GM12878 (cell line): ENCODE measurements at regions not wholly inside any gene's neighbourhood (a gene's known extent, or its start where the extent isn't known, plus 50 kb on each side); places are given as distances from the start of the nearest gene placed in this dataset.
A peak's percentile ranks its signal among the peaks of the same experiment; 100 is the strongest.

Experiments
- ATAC-seq: fragments of 200-7000 bp; cut with Tn5 transposase; 3 replicates; pipeline ENCODE4 v1.9.1; 2020; ENCODE audit warnings: mild to moderate bottlenecking, moderate library complexity
- BruUV-seq: library from RNA; stranded (reverse); fragments of 400-500 nt; replicated peaks from 2 replicates; lab custom pipeline; 2021; lab: Mats Ljungman, UMichigan
- CTCF ChIA-PET: fragments of 300-600 bp; sonication (Branson Sonifier 250); formaldehyde crosslinking; extraction: SDS; loops from one replicate; lab custom pipeline; 2021; ENCODE audit warnings: inconsistent platforms; lab: Yijun Ruan, JAX
- POLR2A ChIA-PET: fragments of 350-600 bp; formaldehyde crosslinking; extraction: SDS; loops from one replicate; lab custom pipeline; 2021; ENCODE audit warnings: inconsistent platforms; lab: Charles Lee
- RAD21 ChIA-PET: fragments of 300-600 bp; sonication (Branson Sonifier 250); formaldehyde crosslinking; loops from one replicate; lab custom pipeline; 2023; ENCODE audit warnings: antibody characterized with exemption; ENCODE audit not compliant: unreplicated experiment; lab: Charles Lee
- SMC1A ChIA-PET: fragments of 300-600 bp; sonication (Branson Sonifier 250); formaldehyde crosslinking; loops from one replicate; lab custom pipeline; 2023; ENCODE audit not compliant: unreplicated experiment, uncharacterized antibody; lab: Charles Lee
- DNase-seq: peaks from one replicate; pipeline ENCODE4 v3.0.0-alpha.2; 2011; ENCODE audit warnings: low read depth, low spot score
- FAIRE-seq: peaks from 3 replicates; lab custom pipeline; 2011; peaks lifted over from hg19 to GRCh38; lab: Jason Lieb, UNC
- H2AFZ ChIP-seq: 2 replicates; pipeline ENCODE4 v1.6.0; 2011; ENCODE audit warnings: low read depth, low read length, control low read depth; ENCODE audit not compliant: control insufficient read depth
- H3K27ac ChIP-seq: 2 replicates; pipeline ENCODE4 v1.5.1; 2011; ENCODE audit warnings: control low read depth; ENCODE audit not compliant: control insufficient read depth, insufficient read depth
- H3K27me3 ChIP-seq, 2 experiments: replicated peaks in 1 of 2; 2 replicates each; pipeline versions ENCODE4 v1.6.0 to v1.6.1; 2011; ENCODE audit warnings: low read length in 1 of 2; ENCODE audit not compliant: control insufficient read depth in 2 of 2, insufficient read depth in 2 of 2
- H3K36me3 ChIP-seq, 2 experiments: 2 replicates each; pipeline ENCODE4 v1.5.1; 2011; ENCODE audit warnings: low read length in 1 of 2; ENCODE audit not compliant: control insufficient read depth in 2 of 2, insufficient read depth in 2 of 2
- H3K4me1 ChIP-seq: 2 replicates; pipeline ENCODE4 v1.6.1; 2011; ENCODE audit warnings: mild to moderate bottlenecking, low read length, moderate library complexity, mixed read lengths; ENCODE audit not compliant: control insufficient read depth, insufficient read depth
- H3K4me2 ChIP-seq: 2 replicates; pipeline ENCODE4 v1.6.0; 2011; ENCODE audit warnings: control low read depth; ENCODE audit not compliant: control insufficient read depth, insufficient read depth
- H3K4me3 ChIP-seq: fragments of 200-600 bp; sonication (generic); 2 replicates; pipeline ENCODE4 v1.5.1; 2016
- H3K79me2 ChIP-seq: 2 replicates; pipeline ENCODE4 v1.6.0; 2011; ENCODE audit warnings: low read length; ENCODE audit not compliant: control insufficient read depth, insufficient read depth
- H3K9ac ChIP-seq: 2 replicates; pipeline ENCODE4 v1.8.0; 2011; ENCODE audit warnings: low read length, control low read depth, mixed read lengths; ENCODE audit not compliant: control insufficient read depth, insufficient read depth
- H3K9me3 ChIP-seq: replicated peaks from 3 replicates; pipeline ENCODE4 v1.5.1; 2011; ENCODE audit warnings: mild to moderate bottlenecking, low read length; ENCODE audit not compliant: control insufficient read depth, insufficient read depth
- H4K20me1 ChIP-seq: 2 replicates; pipeline ENCODE4 v1.6.0; 2011; ENCODE audit not compliant: control insufficient read depth, insufficient read depth
- CTCF ChIP-seq, 3 experiments: IDR thresholded peaks in 2 of 3; conservative IDR thresholded peaks in 1 of 3; 2 replicates each; pipeline ENCODE4 v1.5.1; 2011; ENCODE audit warnings: low read depth in 3 of 3, low read length in 3 of 3, mild to moderate bottlenecking in 3 of 3, control low read depth in 2 of 3, moderate library complexity in 2 of 3, inconsistent platforms in 1 of 3, mixed read lengths in 1 of 3; ENCODE audit not compliant: control insufficient read depth in 2 of 3, insufficient read depth in 1 of 3; ENCODE audit errors: extremely low read depth in 1 of 3
- MXI1 ChIP-seq: fragments of 150-350 bp; IDR thresholded peaks from 2 replicates; pipeline ENCODE4 v1.6.1; 2011; ENCODE audit warnings: low read depth, mild to moderate bottlenecking, inconsistent platforms, low read length, improper control_type of control experiment
- RAD21 ChIP-seq: IDR thresholded peaks from 2 replicates; pipeline ENCODE4 v1.6.1; 2011; ENCODE audit warnings: mild to moderate bottlenecking, low read depth, low read length, moderate library complexity; ENCODE audit not compliant: insufficient read depth
- ZNF24 ChIP-seq: fragments of 450-650 bp; IDR thresholded peaks from 2 replicates; pipeline ENCODE4 v1.6.1; 2017; ENCODE audit warnings: antibody characterized with exemption, mild to moderate bottlenecking
- in situ Hi-C: fragments of 300-500 bp; cut with MboI; formaldehyde crosslinking; loops from 9 replicates; pipeline ENCODE4 v1.14.3; 2018; ENCODE audit warnings: mixed read lengths
- intact Hi-C: fragments of 100-400 bp; cut with micrococcal nuclease; formaldehyde crosslinking; loops from one replicate; pipeline ENCODE4 v1.14.2; 2022; ENCODE audit not compliant: unreplicated experiment

DNA sequence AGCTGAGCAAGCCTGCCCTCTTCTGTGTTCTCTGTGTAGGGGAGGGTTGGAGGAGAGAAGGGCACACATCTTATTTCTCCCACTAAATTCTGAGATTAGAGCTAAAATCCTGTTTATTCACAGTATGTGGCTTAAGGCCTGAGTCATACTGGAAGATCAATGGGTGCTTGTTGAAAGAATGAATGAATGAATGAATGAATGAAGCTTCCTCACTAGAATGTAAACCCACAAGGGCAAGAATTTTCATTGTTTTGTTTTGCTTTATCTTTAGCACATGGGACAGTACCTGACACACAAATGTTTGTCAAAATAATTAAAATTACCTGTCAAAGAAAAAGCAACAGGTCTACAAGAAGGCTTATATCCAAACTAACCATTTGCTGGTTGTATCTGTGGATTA, 50.6 kb upstream of the PAK1 start:
- no TSS peak for BruUV-seq
- no peak for FAIRE-seq
- SMC1A ChIA-PET, result interaction anchor here (0.5 to 1.5 kb wide), 4 partner anchors 16 to 402 kb away, joined by 3 to 4 read pairs (median 4); no protein-coding TSS in a partner anchor

More for the DNA sequence above, 50.6 kb upstream of the PAK1 start:
- Histone ChIP-seq H3K79me2 (no peaks in the 10 kb centered on the region), H3K9me3 (no peaks in the 10 kb centered on the region), H3K4me1 (no peaks in the 10 kb centered on the region), H3K4me3 (no peak overlapping the region), H3K36me3 (no peaks in the 10 kb centered on the region), H3K27me3 (no peaks in the 10 kb centered on the region)
- ATAC-seq (no peak), DNase-seq (no peak)
- RAD21 ChIA-PET, result interaction anchor here (1.6 kb wide), 1 partner anchor 32 kb away, joined by 3 read pairs; no protein-coding TSS in a partner anchor
- in situ Hi-C loops, result no loop called here
- POLR2A ChIA-PET, result no interaction called here
- TF ChIP-seq CTCF (IDR thresholded peaks at IDR 0.05 in 2 of 3, conservative IDR thresholded peaks at IDR 0.05 in 1 of 3; ENCODE audit: control insufficient read depth in 2 of 3, extremely low read depth in 1 of 3, insufficient read depth in 1 of 3, low read depth in 3 of 3, low read length in 3 of 3), result peak in 2 of 3 experiments; percentile 7 to 26; a peak in 3 of 6 replicates
- peak; percentile 55 for TF ChIP-seq RAD21
- peak; percentile 87 for TF ChIP-seq ZNF24
- TF ChIP-seq MXI1, result no peak
- TF ChIP-seq, all 136 proteins: peak for 3
- CTCF ChIA-PET, result interaction anchor here (0.7 to 1.4 kb wide), 3 partner anchors 113 to 397 kb away, joined by 3 to 4 read pairs (median 4); no protein-coding TSS in a partner anchor
- intact Hi-C loops, result no loop called here
- no peak overlapping the region for H2AFZ ChIP-seq
- no peak overlapping the region for H3K9ac ChIP-seq
- H4K20me1 ChIP-seq, result no peaks in the 10 kb centered on the region
- no peak overlapping the region for H3K4me2 ChIP-seq
- no peak overlapping the region for H3K27ac ChIP-seq
